PFSK-1 (cell line): ENCODE measurements at regions not wholly inside any gene's neighbourhood (a gene's known extent, or its start where the extent isn't known, plus 50 kb on each side); places are given as distances from the start of the nearest gene placed in this dataset.

Source experiments
- FOXP2 ChIP-seq: optimal IDR thresholded peaks from 2 replicates; pipeline ENCODE3; 2011; ENCODE audit warnings: borderline replicate concordance, control low read depth, inconsistent platforms; ENCODE audit not compliant: insufficient read depth; ENCODE audit errors: extremely low read length, extremely low read depth
- POLR2AphosphoS5 ChIP-seq: IDR thresholded peaks from 2 replicates; pipeline ENCODE4 v1.6.1; 2012; ENCODE audit warnings: low read depth, mild to moderate bottlenecking, control low read depth, low read length, moderate library complexity
- REST ChIP-seq, 2 experiments: IDR thresholded peaks; 2 replicates each; pipeline versions ENCODE4 v1.6.1 to v1.8.0; 2011 to 2012; ENCODE audit warnings: low read depth in 2 of 2, low read length in 2 of 2, control low read depth in 1 of 2, inconsistent platforms in 1 of 2, mild to moderate bottlenecking in 1 of 2, moderate library complexity in 1 of 2; ENCODE audit not compliant: insufficient read depth in 1 of 2
- SIN3A ChIP-seq: IDR thresholded peaks from 2 replicates; pipeline ENCODE4 v1.6.1; 2012; ENCODE audit warnings: mild to moderate bottlenecking, low read length, moderate library complexity, borderline replicate concordance; ENCODE audit not compliant: insufficient read depth
- TAF1 ChIP-seq: IDR thresholded peaks from 2 replicates; pipeline ENCODE4 v1.6.1; 2012; ENCODE audit warnings: low read length, control low read depth, borderline replicate concordance; ENCODE audit not compliant: insufficient read depth

- TF ChIP-seq SIN3A (no peak), FOXP2 (no peak), REST (IDR thresholded peaks at IDR 0.05; ENCODE audit: insufficient read depth in 1 of 2, low read depth in 2 of 2, low read length in 2 of 2) (no peak), TAF1 (no peak), POLR2AphosphoS5 (no peak)
Measured at GRCh38 chr16:73252446-73252845, 204.5 kb upstream of the ZFHX3 start.

- no peak for TF ChIP-seq TAF1
- TF ChIP-seq POLR2AphosphoS5: no peak
- no peak for TF ChIP-seq REST (IDR thresholded peaks at IDR 0.05; ENCODE audit: insufficient read depth in 1 of 2, low read depth in 2 of 2, low read length in 2 of 2)
- TF ChIP-seq FOXP2: no peak
- no peak for TF ChIP-seq SIN3A
Measured at GRCh38 chr16:73251608-73252007, 203.7 kb upstream of the ZFHX3 start.

- TF ChIP-seq FOXP2: no peak
- no peak for TF ChIP-seq SIN3A
- no peak for TF ChIP-seq REST (IDR thresholded peaks at IDR 0.05; ENCODE audit: insufficient read depth in 1 of 2, low read depth in 2 of 2, low read length in 2 of 2)
- no peak for TF ChIP-seq POLR2AphosphoS5
- no peak for TF ChIP-seq TAF1
Measured at GRCh38 chr16:73248316-73248715, 200.4 kb upstream of the ZFHX3 start.

GRCh38 chr16:73240920-73241319, 193.0 kb upstream of the ZFHX3 start:
- TF ChIP-seq REST (IDR thresholded peaks at IDR 0.05; ENCODE audit: insufficient read depth in 1 of 2, low read depth in 2 of 2, low read length in 2 of 2) (no peak), SIN3A (no peak), TAF1 (no peak)

GRCh38 chr16:73237601-73238000, 189.7 kb upstream of the ZFHX3 start:
- TF ChIP-seq POLR2AphosphoS5: no peak

GRCh38 chr16:73234496-73234895, 186.6 kb upstream of the ZFHX3 start:
- TF ChIP-seq REST (IDR thresholded peaks at IDR 0.05; ENCODE audit: insufficient read depth in 1 of 2, low read depth in 2 of 2, low read length in 2 of 2): no peak
- no peak for TF ChIP-seq SIN3A
- no peak for TF ChIP-seq TAF1
- TF ChIP-seq POLR2AphosphoS5: no peak
- TF ChIP-seq FOXP2: no peak
